K562 (cell line): ENCODE measurements at regions not wholly inside any gene's neighbourhood (a gene's known extent, or its start where the extent isn't known, plus 50 kb on each side); places are given as distances from the start of the nearest gene placed in this dataset.

ENCODE experiments used
- ARID3B ChIP-seq: fragments of 250-450 bp; sonication (Bioruptor Pico); IDR thresholded peaks from 2 replicates; pipeline ENCODE4 v1.4.0; 2020; ENCODE audit warnings: borderline replicate concordance
- BCL6 ChIP-seq: fragments of 250-450 bp; sonication (Bioruptor Pico); IDR thresholded peaks from 2 replicates; pipeline ENCODE4 v1.4.0; 2020
- BCOR ChIP-seq: fragments of 450-650 bp; IDR thresholded peaks from 2 replicates; pipeline ENCODE4 v1.6.1; 2016
- CCAR2 ChIP-seq: fragments of 200-400 bp; formaldehyde crosslinking; IDR thresholded peaks from 2 replicates; pipeline ENCODE4 v1.6.1; 2017; ENCODE audit warnings: mild to moderate bottlenecking, low read depth, low read length
- E4F1 ChIP-seq: fragments of 250-450 bp; sonication (Bioruptor Pico); IDR thresholded peaks from 2 replicates; pipeline ENCODE4 v1.5.0; 2021; ENCODE audit warnings: mild to moderate bottlenecking, borderline replicate concordance
- FOXK2 ChIP-seq, 2 experiments: fragments of 450-650 bp; IDR thresholded peaks in 1 of 2; conservative IDR thresholded peaks in 1 of 2; 2 replicates each; pipeline ENCODE4 v1.6.1; 2016; ENCODE audit warnings: low read depth in 2 of 2, mild to moderate bottlenecking in 1 of 2
- HMBOX1 ChIP-seq: sonication (generic); IDR thresholded peaks from 2 replicates; pipeline ENCODE4 v1.6.1; 2016
- HNRNPK ChIP-seq: fragments of 200-400 bp; formaldehyde crosslinking; IDR thresholded peaks from one replicate; pipeline ENCODE4 v1.6.1; 2018; ENCODE audit warnings: mild to moderate bottlenecking, low read depth, low read length; ENCODE audit not compliant: poor library complexity, severe bottlenecking
- LARP7 ChIP-seq: fragments of 450-650 bp; IDR thresholded peaks from 2 replicates; pipeline ENCODE4 v1.6.1; 2016
- MAFG ChIP-seq: fragments of 450-650 bp; conservative IDR thresholded peaks from 2 replicates; pipeline ENCODE4 v1.6.1; 2016; ENCODE audit warnings: missing genetic modification characterization, missing compliant biosample characterization
- PHF8 ChIP-seq: fragments of 200-600 bp; sonication (generic); IDR thresholded peaks from 2 replicates; pipeline ENCODE4 v1.6.1; 2012; ENCODE audit warnings: mixed run types, mild to moderate bottlenecking, inconsistent platforms, low read length, moderate library complexity, borderline replicate concordance
- RBFOX2 ChIP-seq: fragments of 200-400 bp; formaldehyde crosslinking; IDR thresholded peaks from 2 replicates; pipeline ENCODE4 v1.6.1; 2017; ENCODE audit warnings: low read depth, mild to moderate bottlenecking, low read length, moderate library complexity
- SMAD1 ChIP-seq: fragments of 150-350 bp; IDR thresholded peaks from 2 replicates; pipeline ENCODE4 v1.6.1; 2014; ENCODE audit warnings: low read length, low read depth; ENCODE audit not compliant: partially characterized antibody
- SRF ChIP-seq, 2 experiments: fragments of 250-450, 450-650 bp in 1 of 2; sonication (Bioruptor Pico) in 1 of 2; sonication (generic) in 1 of 2; formaldehyde crosslinking; IDR thresholded peaks; 2 replicates each; pipeline versions ENCODE4 v1.5.0 to v1.5.1; 2020 to 2022; ENCODE audit warnings: mild to moderate bottlenecking in 1 of 2, missing genetic modification reagents in 1 of 2
- TAL1 ChIP-seq: fragments of 450-650 bp; IDR thresholded peaks from 2 replicates; pipeline ENCODE4 v1.6.1; 2016; ENCODE audit warnings: mild to moderate bottlenecking
- TCF3 ChIP-seq: sonication (generic); formaldehyde crosslinking; IDR thresholded peaks from 2 replicates; pipeline ENCODE4 v1.4.0; 2020; ENCODE audit warnings: mild to moderate bottlenecking, missing genetic modification reagents
- ZNF217 ChIP-seq: sonication (generic); formaldehyde crosslinking; IDR thresholded peaks from 2 replicates; pipeline ENCODE4 v1.8.0; 2022; ENCODE audit warnings: mild to moderate bottlenecking, missing genetic modification reagents
- ZNF316 ChIP-seq: fragments of 450-650 bp; IDR thresholded peaks from 2 replicates; pipeline ENCODE4 v1.6.1; 2016
- ZNF398 ChIP-seq: fragments of 250-450 bp; sonication (Bioruptor Pico); IDR thresholded peaks from 2 replicates; pipeline ENCODE4 v1.8.0; 2021; ENCODE audit warnings: moderate library complexity, mild to moderate bottlenecking, inconsistent platforms
- ZNF431 ChIP-seq: sonication (generic); formaldehyde crosslinking; IDR thresholded peaks from 2 replicates; pipeline ENCODE4 v1.8.0; 2022; ENCODE audit warnings: mild to moderate bottlenecking, missing genetic modification reagents
- ZNF655 ChIP-seq: fragments of 250-450 bp; sonication (Bioruptor Pico); IDR thresholded peaks from 2 replicates; pipeline ENCODE4 v1.5.0; 2021

- TF ChIP-seq ZNF431 (CRISPR knock-in tag) (no peak), CCAR2 (no peak), TCF3 (CRISPR knock-in tag) (no peak), LARP7 (no peak), E4F1 (CRISPR knock-in tag) (no peak), HNRNPK (no peak), SRF (CRISPR knock-in tag; IDR thresholded peaks at IDR 0.05) (peak in 1 of 2 experiments; percentile 81; a peak in 1 of 4 replicates), PHF8 (no peak), MAFG (peak; percentile 38), RBFOX2 (no peak), FOXK2 (conservative IDR thresholded peaks at IDR 0.05 in 1 of 2, IDR thresholded peaks at IDR 0.05 in 1 of 2; ENCODE audit: low read depth in 2 of 2) (no peak), ZNF316 (peak; percentile 88), SMAD1 (no peak), ZNF655 (CRISPR knock-in tag) (no peak), HMBOX1 (peak; percentile 28; the same call in 1 of the 2 replicates), BCOR (no peak), ZNF217 (CRISPR knock-in tag) (no peak), BCL6 (CRISPR knock-in tag) (no peak), ZNF398 (CRISPR knock-in tag) (no peak), TAL1 (no peak), ARID3B (CRISPR knock-in tag) (no peak)
Observed at GRCh38 chr5:36442796-36443195, 141.1 kb upstream of the RANBP3L start (continued).
